ENCODE measurements at regions not wholly inside any gene's neighbourhood (a gene's known extent, or its start where the extent isn't known, plus 50 kb on each side); places are given as distances from the start of the nearest gene placed in this dataset.

DNA sequence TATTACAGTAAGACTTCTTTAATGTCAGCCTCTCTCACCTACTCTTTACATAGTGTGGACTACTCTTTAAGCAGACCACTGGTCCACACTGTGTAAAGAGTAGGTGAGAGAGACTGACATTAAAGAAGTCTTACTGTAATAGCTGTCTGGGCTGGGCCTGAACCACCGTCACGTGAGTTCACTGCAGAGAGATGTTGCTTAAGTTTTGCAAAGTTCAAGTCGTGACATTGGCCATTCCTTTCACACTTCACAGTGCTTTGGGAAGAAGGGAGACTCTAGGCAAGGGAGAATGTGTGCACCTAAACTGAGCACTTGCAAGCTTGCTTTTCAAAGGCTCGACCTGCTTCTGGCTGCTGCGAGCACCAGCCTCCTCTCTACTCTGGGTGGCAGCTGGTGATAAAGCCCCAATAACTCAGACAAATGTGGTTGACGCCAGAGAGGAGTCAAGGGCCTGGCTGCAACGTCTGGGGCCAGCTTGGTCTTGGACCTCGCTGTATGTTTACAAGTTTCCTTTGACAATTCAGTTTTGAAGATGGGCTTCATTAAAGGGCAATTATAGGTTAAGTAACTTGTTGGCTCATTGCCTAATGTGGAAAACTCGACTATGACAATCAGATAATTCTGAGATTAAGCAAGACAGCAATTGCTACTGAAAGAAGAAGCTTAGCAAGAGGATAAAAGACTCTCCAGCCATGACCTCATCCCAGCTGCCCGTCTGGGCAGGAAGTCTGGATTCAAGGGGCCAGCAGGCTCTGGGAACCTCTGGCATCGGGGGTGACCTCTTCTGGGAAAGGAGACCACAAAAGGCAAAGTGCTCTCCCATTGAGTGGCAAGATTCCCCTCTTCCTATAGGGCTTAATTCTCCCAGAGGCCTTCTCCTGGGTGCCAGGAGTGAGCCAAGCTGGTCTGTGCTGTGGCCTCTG, 242.1 kb upstream of the TLE3 start:
- Histone ChIP-seq H3K79me2 (replicated peaks; ENCODE audit: insufficient read depth, low read length) (no peaks in the 10 kb centered on the region), H3K27ac (ENCODE audit: low read length) (no peak overlapping the region), H3F3A (ENCODE audit: insufficient read depth, low read length, poor library complexity, severe bottlenecking) (no peaks in the 10 kb centered on the region), H4K20me1 (ENCODE audit: insufficient read depth) (no peaks in the 10 kb centered on the region), H3K36me3 (ENCODE audit: insufficient read depth, low read length) (no peaks in the 10 kb centered on the region), H3K4me3 (ENCODE audit: low read length) (no peak overlapping the region), H3K9me3 (ENCODE audit: low read length) (no peaks in the 10 kb centered on the region), H2AFZ (ENCODE audit: low read depth, low read length) (no peak overlapping the region), H3K4me2 (ENCODE audit: low read length) (no peak overlapping the region), H3K9me2 (ENCODE audit: insufficient read depth, low read length) (no peaks in the 10 kb centered on the region), H3K9ac (ENCODE audit: low read length) (no peak overlapping the region), H3K27me3 (ENCODE audit: insufficient read depth, low read depth, low read length) (no peaks in the 10 kb centered on the region)
- no peak for TF ChIP-seq SMC3 (conservative IDR thresholded peaks at IDR 0.05; ENCODE audit: poor library complexity)
- TF ChIP-seq, protein P1, sequence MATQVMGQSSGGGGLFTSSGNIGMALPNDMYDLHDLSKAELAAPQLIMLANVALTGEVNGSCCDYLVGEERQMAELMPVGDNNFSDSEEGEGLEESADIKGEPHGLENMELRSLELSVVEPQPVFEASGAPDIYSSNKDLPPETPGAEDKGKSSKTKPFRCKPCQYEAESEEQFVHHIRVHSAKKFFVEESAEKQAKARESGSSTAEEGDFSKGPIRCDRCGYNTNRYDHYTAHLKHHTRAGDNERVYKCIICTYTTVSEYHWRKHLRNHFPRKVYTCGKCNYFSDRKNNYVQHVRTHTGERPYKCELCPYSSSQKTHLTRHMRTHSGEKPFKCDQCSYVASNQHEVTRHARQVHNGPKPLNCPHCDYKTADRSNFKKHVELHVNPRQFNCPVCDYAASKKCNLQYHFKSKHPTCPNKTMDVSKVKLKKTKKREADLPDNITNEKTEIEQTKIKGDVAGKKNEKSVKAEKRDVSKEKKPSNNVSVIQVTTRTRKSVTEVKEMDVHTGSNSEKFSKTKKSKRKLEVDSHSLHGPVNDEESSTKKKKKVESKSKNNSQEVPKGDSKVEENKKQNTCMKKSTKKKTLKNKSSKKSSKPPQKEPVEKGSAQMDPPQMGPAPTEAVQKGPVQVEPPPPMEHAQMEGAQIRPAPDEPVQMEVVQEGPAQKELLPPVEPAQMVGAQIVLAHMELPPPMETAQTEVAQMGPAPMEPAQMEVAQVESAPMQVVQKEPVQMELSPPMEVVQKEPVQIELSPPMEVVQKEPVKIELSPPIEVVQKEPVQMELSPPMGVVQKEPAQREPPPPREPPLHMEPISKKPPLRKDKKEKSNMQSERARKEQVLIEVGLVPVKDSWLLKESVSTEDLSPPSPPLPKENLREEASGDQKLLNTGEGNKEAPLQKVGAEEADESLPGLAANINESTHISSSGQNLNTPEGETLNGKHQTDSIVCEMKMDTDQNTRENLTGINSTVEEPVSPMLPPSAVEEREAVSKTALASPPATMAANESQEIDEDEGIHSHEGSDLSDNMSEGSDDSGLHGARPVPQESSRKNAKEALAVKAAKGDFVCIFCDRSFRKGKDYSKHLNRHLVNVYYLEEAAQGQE (IDR thresholded peaks at IDR 0.05; ENCODE audit: borderline replicate concordance), result no peak
- TF ChIP-seq EP300 (conservative IDR thresholded peaks at IDR 0.05; ENCODE audit: poor library complexity, severe bottlenecking), result no peak
- no peak for TF ChIP-seq RAD21 (conservative IDR thresholded peaks at IDR 0.05)

- Histone ChIP-seq H2AFZ (ENCODE audit: low read depth, low read length) (no peak overlapping the region), H3K4me3 (ENCODE audit: low read length) (no peak overlapping the region), H3F3A (ENCODE audit: insufficient read depth, low read length, poor library complexity, severe bottlenecking) (no peaks in the 10 kb centered on the region), H3K9ac (ENCODE audit: low read length) (no peak overlapping the region), H3K4me2 (ENCODE audit: low read length) (no peak overlapping the region), H3K36me3 (ENCODE audit: insufficient read depth, low read length) (no peaks in the 10 kb centered on the region), H4K20me1 (ENCODE audit: insufficient read depth) (no peaks in the 10 kb centered on the region), H3K27me3 (ENCODE audit: insufficient read depth, low read depth, low read length) (no peaks in the 10 kb centered on the region), H3K9me2 (ENCODE audit: insufficient read depth, low read length) (no peaks in the 10 kb centered on the region), H3K27ac (ENCODE audit: low read length) (no peak overlapping the region), H3K9me3 (ENCODE audit: low read length) (no peaks in the 10 kb centered on the region), H3K79me2 (replicated peaks; ENCODE audit: insufficient read depth, low read length) (no peaks in the 10 kb centered on the region)
- TF ChIP-seq TAF1 (IDR thresholded peaks at IDR 0.05; ENCODE audit: low read depth) (no peak), MXI1 (conservative IDR thresholded peaks at IDR 0.05; ENCODE audit: poor library complexity, severe bottlenecking) (no peak), EP300 (conservative IDR thresholded peaks at IDR 0.05; ENCODE audit: poor library complexity, severe bottlenecking) (no peak), RAD21 (conservative IDR thresholded peaks at IDR 0.05) (no peak), SMC3 (conservative IDR thresholded peaks at IDR 0.05; ENCODE audit: poor library complexity) (no peak), POLR2AphosphoS5 (IDR thresholded peaks at IDR 0.05) (no peak), EZH2 (IDR thresholded peaks at IDR 0.05; ENCODE audit: borderline replicate concordance, insufficient read depth, low read length, poor library complexity, severe bottlenecking) (no peak)
- TF ChIP-seq, protein P1 (IDR thresholded peaks at IDR 0.05; ENCODE audit: borderline replicate concordance), result no peak
- TF ChIP-seq, protein P2, sequence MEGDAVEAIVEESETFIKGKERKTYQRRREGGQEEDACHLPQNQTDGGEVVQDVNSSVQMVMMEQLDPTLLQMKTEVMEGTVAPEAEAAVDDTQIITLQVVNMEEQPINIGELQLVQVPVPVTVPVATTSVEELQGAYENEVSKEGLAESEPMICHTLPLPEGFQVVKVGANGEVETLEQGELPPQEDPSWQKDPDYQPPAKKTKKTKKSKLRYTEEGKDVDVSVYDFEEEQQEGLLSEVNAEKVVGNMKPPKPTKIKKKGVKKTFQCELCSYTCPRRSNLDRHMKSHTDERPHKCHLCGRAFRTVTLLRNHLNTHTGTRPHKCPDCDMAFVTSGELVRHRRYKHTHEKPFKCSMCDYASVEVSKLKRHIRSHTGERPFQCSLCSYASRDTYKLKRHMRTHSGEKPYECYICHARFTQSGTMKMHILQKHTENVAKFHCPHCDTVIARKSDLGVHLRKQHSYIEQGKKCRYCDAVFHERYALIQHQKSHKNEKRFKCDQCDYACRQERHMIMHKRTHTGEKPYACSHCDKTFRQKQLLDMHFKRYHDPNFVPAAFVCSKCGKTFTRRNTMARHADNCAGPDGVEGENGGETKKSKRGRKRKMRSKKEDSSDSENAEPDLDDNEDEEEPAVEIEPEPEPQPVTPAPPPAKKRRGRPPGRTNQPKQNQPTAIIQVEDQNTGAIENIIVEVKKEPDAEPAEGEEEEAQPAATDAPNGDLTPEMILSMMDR (IDR thresholded peaks at IDR 0.05; ENCODE audit: poor library complexity, severe bottlenecking), result no peak
Observed at GRCh38 chr15:70337277-70338186, 239.8 kb upstream of the TLE3 start.

All from neural cell (in vitro differentiated cells).